ENCODE measurements at regions not wholly inside any gene's neighbourhood (a gene's known extent, or its start where the extent isn't known, plus 50 kb on each side); places are given as distances from the start of the nearest gene placed in this dataset.

GRCh38 chr9:109961626-109962025, 181.6 kb downstream of the PALM2AKAP2 start:
- DNase-seq (no peak), ATAC-seq (no peak)
- Histone ChIP-seq H3K36me3 (ENCODE audit: low read depth, low read length) (no peaks in the 10 kb centered on the region), H3K9me3 (ENCODE audit: low read length) (no peaks in the 10 kb centered on the region), H3F3A (ENCODE audit: low read length, unreplicated experiment) (no peaks in the 10 kb centered on the region), H3K27ac (ENCODE audit: low read length) (no peak overlapping the region), H4K20me1 (ENCODE audit: low read length) (no peaks in the 10 kb centered on the region), H3K4me1 (ENCODE audit: insufficient read depth, low read length) (no peaks in the 10 kb centered on the region), H3K9ac (ENCODE audit: low read length) (no peak overlapping the region), H3K79me2 (ENCODE audit: low read length) (no peaks in the 10 kb centered on the region), H3K4me2 (ENCODE audit: low read length) (no peak overlapping the region), H3K27me3 (ENCODE audit: low read length) (no peaks in the 10 kb centered on the region), H3K4me3 (ENCODE audit: low read length) (no peak overlapping the region), H2AFZ (ENCODE audit: low read length) (no peak overlapping the region), H3K9me2 (replicated peaks; ENCODE audit: low read length) (no peaks in the 10 kb centered on the region)
- CTCF ChIA-PET, result no interaction called here
- intact Hi-C loops (cut with micrococcal nuclease), result no loop called here
- TF ChIP-seq CTCF (conservative IDR thresholded peaks at IDR 0.05; ENCODE audit: low read depth, low read length) (no peak), EZH2 (IDR thresholded peaks at IDR 0.05; ENCODE audit: low read length, unreplicated experiment) (no peak), EZH2phosphoT487 (IDR thresholded peaks at IDR 0.05; ENCODE audit: borderline replicate concordance, low read length) (no peak)
- POLR2A ChIA-PET (ENCODE audit: unreplicated experiment), result no interaction called here
- BruUV-seq (replicated peaks), result no TSS peak

GRCh38 chr9:109962215-109962614, 182.2 kb downstream of the PALM2AKAP2 start:
- ChIA-PET CTCF (no interaction called here), POLR2A (ENCODE audit: unreplicated experiment) (no interaction called here)
- Histone ChIP-seq H2AFZ (ENCODE audit: low read length) (no peak overlapping the region), H3K4me2 (ENCODE audit: low read length) (no peak overlapping the region), H4K20me1 (ENCODE audit: low read length) (no peaks in the 10 kb centered on the region), H3K9me2 (replicated peaks; ENCODE audit: low read length) (no peaks in the 10 kb centered on the region), H3K9me3 (ENCODE audit: low read length) (no peaks in the 10 kb centered on the region), H3K9ac (ENCODE audit: low read length) (no peak overlapping the region), H3F3A (ENCODE audit: low read length, unreplicated experiment) (no peaks in the 10 kb centered on the region), H3K79me2 (ENCODE audit: low read length) (no peaks in the 10 kb centered on the region), H3K36me3 (ENCODE audit: low read depth, low read length) (no peaks in the 10 kb centered on the region), H3K27me3 (ENCODE audit: low read length) (no peaks in the 10 kb centered on the region), H3K4me1 (ENCODE audit: insufficient read depth, low read length) (no peaks in the 10 kb centered on the region), H3K27ac (ENCODE audit: low read length) (no peak overlapping the region), H3K4me3 (ENCODE audit: low read length) (no peak overlapping the region)
- DNase-seq (no peak), ATAC-seq (no peak)
- no peak for TF ChIP-seq EZH2 (IDR thresholded peaks at IDR 0.05; ENCODE audit: low read length, unreplicated experiment)
- no peak for TF ChIP-seq EZH2phosphoT487 (IDR thresholded peaks at IDR 0.05; ENCODE audit: borderline replicate concordance, low read length)
- intact Hi-C loops (cut with micrococcal nuclease), result no loop called here
- no TSS peak for BruUV-seq (replicated peaks)

- no peaks in the 10 kb centered on the region for H3K36me3 ChIP-seq (ENCODE audit: low read depth, low read length)
- H3K9ac ChIP-seq (ENCODE audit: low read length), result no peak overlapping the region
- H3K79me2 ChIP-seq (ENCODE audit: low read length), result no peaks in the 10 kb centered on the region
- DNase-seq (peak; percentile 34), ATAC-seq (peak; percentile 42)
- H3F3A ChIP-seq (ENCODE audit: low read length, unreplicated experiment), result no peaks in the 10 kb centered on the region
- H3K27me3 ChIP-seq (ENCODE audit: low read length), result no peaks in the 10 kb centered on the region
- H3K27ac ChIP-seq (ENCODE audit: low read length), result no peak overlapping the region
- no peaks in the 10 kb centered on the region for H3K9me3 ChIP-seq (ENCODE audit: low read length)
- intact Hi-C loops (cut with micrococcal nuclease), result no loop called here
- H3K4me3 ChIP-seq (ENCODE audit: low read length), result no peak overlapping the region
- CTCF ChIA-PET, result no interaction called here
- no peaks in the 10 kb centered on the region for H3K9me2 ChIP-seq (replicated peaks; ENCODE audit: low read length)
- H2AFZ ChIP-seq (ENCODE audit: low read length), result no peak overlapping the region
- H3K4me2 ChIP-seq (ENCODE audit: low read length), result no peak overlapping the region
- BruUV-seq (replicated peaks), result no TSS peak
- H4K20me1 ChIP-seq (ENCODE audit: low read length), result no peaks in the 10 kb centered on the region
- H3K4me1 ChIP-seq (ENCODE audit: insufficient read depth, low read length), result no peaks in the 10 kb centered on the region
- TF ChIP-seq CTCF (conservative IDR thresholded peaks at IDR 0.05; ENCODE audit: low read depth, low read length), result no peak
- POLR2A ChIA-PET (ENCODE audit: unreplicated experiment), result interaction anchor here (0.5 kb wide), 1 partner anchor 34 kb away, joined by 16 read pairs; no protein-coding TSS in a partner anchor
These were observed 183.1 kb downstream of the PALM2AKAP2 start for GRCh38 chr9:109963079-109963478.

All from PC-3 (cell line).